ENCODE measurements at regions not wholly inside any gene's neighbourhood (a gene's known extent, or its start where the extent isn't known, plus 50 kb on each side); places are given as distances from the start of the nearest gene placed in this dataset.
"Not testable (repeated sequence)": the region's sequence is repeated elsewhere in the genome, so short reads cannot be mapped to it uniquely, and the experiment has no call there.

DNA sequence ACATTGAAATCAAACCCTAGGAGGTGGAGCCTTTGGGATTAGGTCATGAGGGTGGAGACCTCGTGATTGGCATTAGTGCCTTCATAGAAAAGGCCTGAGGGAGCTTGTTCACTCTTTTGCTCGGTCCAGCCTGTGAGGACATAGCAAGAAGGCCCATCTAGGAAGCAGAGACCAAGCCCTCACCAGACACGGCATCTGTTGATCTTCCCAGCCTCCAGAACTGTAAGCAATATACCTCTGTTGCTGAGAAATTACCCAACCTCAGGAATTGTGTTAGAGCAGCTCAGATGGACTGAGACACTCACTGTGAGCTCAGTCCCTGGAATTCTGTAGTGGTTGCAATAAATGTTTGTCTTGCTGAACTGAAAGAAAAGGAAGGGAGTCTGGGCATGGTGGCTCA is 116.2 kb upstream of the MAP1LC3B2 start:
- no peak for DNase-seq (ENCODE audit: low read depth, low spot score)
- Histone ChIP-seq H3K27me3 (ENCODE audit: control insufficient read depth, insufficient read depth, low read length) (no peaks in the 10 kb centered on the region), H3K27ac (ENCODE audit: low read depth, low read length) (no peak overlapping the region), H3K4me3 (ENCODE audit: low read depth, low read length) (no peak overlapping the region), H3K9me3 (ENCODE audit: control insufficient read depth, insufficient read depth, low read length) (no peaks in the 10 kb centered on the region)
- TF ChIP-seq, protein P1, sequence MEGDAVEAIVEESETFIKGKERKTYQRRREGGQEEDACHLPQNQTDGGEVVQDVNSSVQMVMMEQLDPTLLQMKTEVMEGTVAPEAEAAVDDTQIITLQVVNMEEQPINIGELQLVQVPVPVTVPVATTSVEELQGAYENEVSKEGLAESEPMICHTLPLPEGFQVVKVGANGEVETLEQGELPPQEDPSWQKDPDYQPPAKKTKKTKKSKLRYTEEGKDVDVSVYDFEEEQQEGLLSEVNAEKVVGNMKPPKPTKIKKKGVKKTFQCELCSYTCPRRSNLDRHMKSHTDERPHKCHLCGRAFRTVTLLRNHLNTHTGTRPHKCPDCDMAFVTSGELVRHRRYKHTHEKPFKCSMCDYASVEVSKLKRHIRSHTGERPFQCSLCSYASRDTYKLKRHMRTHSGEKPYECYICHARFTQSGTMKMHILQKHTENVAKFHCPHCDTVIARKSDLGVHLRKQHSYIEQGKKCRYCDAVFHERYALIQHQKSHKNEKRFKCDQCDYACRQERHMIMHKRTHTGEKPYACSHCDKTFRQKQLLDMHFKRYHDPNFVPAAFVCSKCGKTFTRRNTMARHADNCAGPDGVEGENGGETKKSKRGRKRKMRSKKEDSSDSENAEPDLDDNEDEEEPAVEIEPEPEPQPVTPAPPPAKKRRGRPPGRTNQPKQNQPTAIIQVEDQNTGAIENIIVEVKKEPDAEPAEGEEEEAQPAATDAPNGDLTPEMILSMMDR (IDR thresholded peaks at IDR 0.05; ENCODE audit: low read depth, low read length), result no peak
- CTCF ChIA-PET, result no interaction called here
- POLR2A ChIA-PET, result interaction anchor here (1.1 kb wide), 1 partner anchor 8 kb away, joined by 6 read pairs; no protein-coding TSS in a partner anchor

DNA sequence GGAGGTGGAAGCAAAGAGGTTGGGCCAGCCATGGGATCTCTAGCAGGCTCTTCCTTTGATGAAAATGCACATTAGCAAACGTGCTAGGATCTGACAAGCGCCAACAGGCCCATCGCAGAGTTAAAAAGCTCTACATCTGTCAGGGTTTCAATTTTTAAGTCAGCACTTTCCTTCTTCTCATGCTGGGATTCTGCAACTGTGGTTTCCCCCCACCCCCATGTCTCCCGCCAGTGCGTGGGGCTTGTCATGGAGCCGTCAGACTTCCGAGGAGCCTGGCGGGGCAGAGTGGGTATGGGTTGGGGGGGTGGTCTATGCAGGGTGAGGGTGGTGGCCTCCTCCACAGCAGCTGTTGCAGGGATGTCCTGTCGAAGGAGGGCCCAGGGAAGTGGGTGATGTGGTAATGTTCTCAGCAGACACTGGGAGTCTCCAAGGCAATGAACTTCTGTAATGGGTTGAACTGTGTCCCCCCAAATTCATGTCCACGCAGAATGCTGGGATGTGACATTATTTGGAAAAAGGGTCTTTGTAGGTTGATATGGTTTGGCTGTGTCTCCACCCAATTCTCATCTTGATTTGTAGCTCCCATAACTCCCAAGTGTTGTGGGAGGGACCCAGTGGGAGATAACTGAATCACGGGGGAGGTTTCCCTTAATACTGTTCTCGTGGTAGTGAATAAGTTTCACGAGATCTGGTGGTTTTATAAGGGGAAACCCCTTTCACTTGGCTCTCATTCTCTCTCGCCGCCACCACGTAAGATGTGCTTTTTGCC is 115.2 kb upstream of the MAP1LC3B2 start:
- H3K27me3 ChIP-seq (ENCODE audit: control insufficient read depth, insufficient read depth, low read length), result no peaks in the 10 kb centered on the region
- POLR2A ChIA-PET, result interaction anchor here (1.1 kb wide), 1 partner anchor 9 kb away, joined by 6 read pairs; no protein-coding TSS in a partner anchor
- H3K27ac ChIP-seq (ENCODE audit: low read depth, low read length), result no peak overlapping the region
- no peak for DNase-seq (ENCODE audit: low read depth, low spot score)
- H3K4me3 ChIP-seq (ENCODE audit: low read depth, low read length), result no peak overlapping the region
- CTCF ChIA-PET, result interaction anchor here (0.7 kb wide), 1 partner anchor 391 kb away, joined by 4 read pairs; no protein-coding TSS in a partner anchor
- TF ChIP-seq, protein P1 (IDR thresholded peaks at IDR 0.05; ENCODE audit: low read depth, low read length), result no peak
- no peaks in the 10 kb centered on the region for H3K9me3 ChIP-seq (ENCODE audit: control insufficient read depth, insufficient read depth, low read length)

DNA sequence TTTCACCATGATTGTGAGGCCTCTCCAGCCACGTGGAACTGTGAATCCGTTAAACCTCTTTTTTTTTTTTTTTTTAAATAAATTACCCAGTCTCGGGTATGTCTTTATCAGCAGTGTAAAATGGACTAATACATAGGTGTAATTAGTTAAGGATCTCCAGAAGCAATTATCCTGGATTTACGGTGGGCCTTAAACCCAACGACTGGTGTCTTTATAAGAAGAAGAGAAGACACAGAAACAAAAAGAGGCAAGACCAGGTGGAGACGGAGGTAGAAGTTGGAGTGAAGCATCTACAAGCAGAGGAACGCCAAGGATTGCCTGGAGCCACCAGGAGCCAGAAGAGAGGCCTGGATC is 114.6 kb upstream of the MAP1LC3B2 start:
- DNase-seq (ENCODE audit: low read depth, low spot score), result no peak
- POLR2A ChIA-PET, result no interaction called here
- Histone ChIP-seq H3K27me3 (ENCODE audit: control insufficient read depth, insufficient read depth, low read length) (no peaks in the 10 kb centered on the region), H3K4me3 (ENCODE audit: low read depth, low read length) (no peak overlapping the region), H3K9me3 (ENCODE audit: control insufficient read depth, insufficient read depth, low read length) (no peaks in the 10 kb centered on the region), H3K27ac (ENCODE audit: low read depth, low read length) (no peak overlapping the region)
- TF ChIP-seq, protein P1 (IDR thresholded peaks at IDR 0.05; ENCODE audit: low read depth, low read length), result no peak
- CTCF ChIA-PET, result interaction anchor here (0.7 kb wide), 1 partner anchor 391 kb away, joined by 4 read pairs; no protein-coding TSS in a partner anchor

DNA sequence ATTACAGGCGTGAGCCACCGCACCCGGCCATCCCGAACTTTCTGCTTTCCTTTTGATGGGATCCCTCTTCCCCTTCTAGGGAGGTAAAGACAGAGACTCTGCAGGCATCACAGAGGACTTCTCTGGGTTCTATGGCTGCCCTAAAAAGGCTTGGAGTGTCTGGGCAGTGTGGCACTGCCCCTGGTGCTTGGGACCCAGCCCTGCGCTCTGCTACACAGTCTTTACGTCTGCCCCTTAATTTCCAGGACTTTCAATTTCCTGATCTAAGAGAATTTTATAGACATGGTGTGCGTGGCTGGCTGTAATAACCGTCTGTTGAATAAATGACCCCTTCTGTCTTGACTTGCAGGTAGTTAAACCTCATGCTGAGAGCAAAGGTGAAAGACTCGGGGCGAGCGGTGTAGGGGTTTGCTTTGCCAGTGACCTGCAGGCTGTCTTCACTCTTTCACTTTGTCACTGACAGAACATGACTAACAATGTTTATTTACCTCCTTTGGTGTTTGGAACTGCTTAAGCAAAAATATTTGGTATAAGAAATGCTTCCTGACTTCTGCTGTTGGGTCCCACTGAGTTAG is 110.9 kb upstream of the MAP1LC3B2 start:
- Histone ChIP-seq H3K9me3 (ENCODE audit: control insufficient read depth, insufficient read depth, low read length) (peaks cover 2% of the 10 kb centered on the region; the same call in 1 of the 2 replicates), H3K27ac (ENCODE audit: low read depth, low read length) (no peak overlapping the region), H3K27me3 (ENCODE audit: control insufficient read depth, insufficient read depth, low read length) (no peaks in the 10 kb centered on the region), H3K4me3 (ENCODE audit: low read depth, low read length) (no peak overlapping the region)
- POLR2A ChIA-PET, result no interaction called here
- DNase-seq (ENCODE audit: low read depth, low spot score), result no peak
- TF ChIP-seq, protein P1 (IDR thresholded peaks at IDR 0.05; ENCODE audit: low read depth, low read length), result no peak
- CTCF ChIA-PET, result no interaction called here

DNA sequence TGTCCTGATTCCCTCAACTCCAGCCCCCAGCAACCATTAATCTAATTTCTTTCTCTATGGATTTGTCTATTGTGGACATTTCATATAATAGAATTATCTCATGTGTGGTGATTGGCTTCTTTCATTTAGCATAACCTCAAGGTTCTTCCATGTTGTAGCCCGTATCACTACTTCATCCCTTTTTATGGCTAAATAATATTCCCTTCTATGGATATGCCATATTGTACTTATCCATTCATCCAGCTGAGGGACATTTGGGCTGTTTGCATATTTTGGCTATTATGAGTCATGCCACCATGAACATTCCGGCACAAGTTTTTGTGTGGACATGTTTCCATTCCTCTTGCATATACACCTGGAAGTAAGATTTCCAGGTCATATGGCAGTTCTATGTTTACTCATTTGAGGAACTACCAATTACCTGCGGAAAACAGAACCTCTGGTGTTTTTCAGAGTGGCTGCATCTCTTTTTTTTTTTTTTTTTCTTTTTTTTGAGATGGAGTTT is 108.7 kb upstream of the MAP1LC3B2 start:
- no peak for DNase-seq (ENCODE audit: low read depth, low spot score)
- Histone ChIP-seq H3K4me3 (ENCODE audit: low read depth, low read length) (no peak overlapping the region), H3K9me3 (ENCODE audit: control insufficient read depth, insufficient read depth, low read length) (peaks cover 2% of the 10 kb centered on the region; the same call in 1 of the 2 replicates), H3K27ac (ENCODE audit: low read depth, low read length) (no peak overlapping the region), H3K27me3 (ENCODE audit: control insufficient read depth, insufficient read depth, low read length) (no peaks in the 10 kb centered on the region)
- ChIA-PET POLR2A (no interaction called here), CTCF (no interaction called here)
- TF ChIP-seq, protein P1 (IDR thresholded peaks at IDR 0.05; ENCODE audit: low read depth, low read length), result no peak

DNA sequence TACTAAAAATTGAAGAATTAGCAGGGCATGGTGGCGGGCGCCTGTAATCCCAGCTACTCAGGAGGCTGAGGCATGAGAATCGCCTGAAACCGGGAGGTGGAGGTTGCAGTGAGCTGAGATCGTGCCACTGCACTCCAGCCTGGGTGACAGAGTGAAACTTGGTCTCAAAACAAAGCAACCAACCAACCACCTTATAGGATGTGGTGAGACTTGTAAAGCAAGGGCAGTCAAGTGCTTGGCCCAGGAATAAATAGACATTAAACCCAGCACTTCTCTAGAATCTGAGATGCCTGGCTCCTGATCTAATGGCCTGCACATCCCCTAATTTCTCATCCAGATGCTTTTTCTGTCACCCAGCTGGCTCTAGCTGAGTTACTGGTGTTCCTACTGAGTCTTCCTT is 106.2 kb upstream of the MAP1LC3B2 start:
- POLR2A ChIA-PET; H3K9me3 ChIP-seq (ENCODE audit: control insufficient read depth, insufficient read depth, low read length); H3K27ac ChIP-seq (ENCODE audit: low read depth, low read length); CTCF ChIA-PET; H3K27me3 ChIP-seq (ENCODE audit: control insufficient read depth, insufficient read depth, low read length); DNase-seq (ENCODE audit: low read depth, low spot score); H3K4me3 ChIP-seq (ENCODE audit: low read depth, low read length): not testable (repeated sequence)

Data from AG04450 (cell line).